Right hindlimb (tissue), 1 donor: ENCODE measurements at regions not wholly inside any gene's neighbourhood (a gene's known extent, or its start where the extent isn't known, plus 50 kb on each side); places are given as distances from the start of the nearest gene placed in this dataset.

Experiments
- DNase-seq: peaks from one replicate; pipeline ENCODE4 v3.0.0-alpha.2; 2018

DNA sequence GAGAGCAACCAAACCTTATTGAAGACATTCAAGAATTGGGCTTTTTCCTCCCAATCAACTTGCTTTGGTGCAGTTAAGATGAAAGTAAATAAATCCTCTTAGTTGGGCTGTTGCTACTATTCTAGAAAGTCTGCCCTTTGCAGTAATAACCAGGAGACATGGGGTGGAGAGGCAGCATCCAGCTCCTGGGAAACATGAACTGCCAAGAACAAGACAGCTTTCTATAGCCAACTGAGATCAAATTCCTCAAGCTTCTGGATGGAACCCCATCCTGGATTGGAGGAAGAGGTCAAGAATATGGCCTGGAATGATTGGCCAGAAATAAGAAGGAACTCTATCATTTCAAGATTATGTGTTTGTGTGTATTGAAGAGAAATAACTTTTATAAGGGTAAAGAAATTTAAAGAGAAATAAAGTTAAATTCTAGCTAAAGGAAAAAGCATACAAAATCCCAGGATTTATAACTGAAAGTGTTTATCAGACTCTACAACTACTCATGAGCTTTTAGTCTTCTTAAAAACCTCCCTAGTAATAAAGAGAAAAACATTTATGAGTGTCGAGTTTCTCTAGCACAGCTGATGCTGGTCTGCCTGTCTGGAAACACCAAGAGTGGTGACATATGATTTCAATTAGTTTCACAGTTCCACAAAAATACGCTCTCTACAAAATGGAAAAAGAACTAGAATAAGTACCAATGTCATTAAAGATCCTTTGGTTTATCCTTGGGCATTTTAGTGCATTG, 70.1 kb upstream of the COL1A2 start:
- DNase-seq = peak; percentile 51

- DNase-seq = no peak
Observed at GRCh38 chr7:94325122-94325475, 69.6 kb upstream of the COL1A2 start.

- no peak for DNase-seq
Observed at GRCh38 chr7:94330269-94331020, 64.2 kb upstream of the COL1A2 start.

GRCh38 chr7:94332571-94332970, 62.1 kb upstream of the COL1A2 start:
- no peak for DNase-seq

DNA sequence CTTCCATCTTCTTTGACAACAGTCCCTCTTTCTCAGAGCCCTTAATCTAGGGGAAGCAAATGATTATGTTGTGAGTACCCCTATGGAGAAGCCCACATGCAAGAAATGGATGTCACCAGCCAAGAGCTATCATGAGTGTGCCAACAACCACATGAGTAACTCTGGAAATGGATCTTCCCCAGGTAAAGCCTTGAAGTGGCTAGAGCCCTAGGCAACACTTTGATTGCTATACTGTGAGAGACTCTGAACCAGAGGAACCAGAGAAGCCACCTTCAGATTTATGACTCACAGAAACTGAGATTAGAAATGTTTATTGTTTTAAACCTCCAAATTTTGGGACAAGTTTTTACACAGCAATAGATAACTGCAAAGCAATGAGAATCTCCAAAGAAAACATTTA, 60.9 kb upstream of the COL1A2 start:
- DNase-seq = no peak

DNA sequence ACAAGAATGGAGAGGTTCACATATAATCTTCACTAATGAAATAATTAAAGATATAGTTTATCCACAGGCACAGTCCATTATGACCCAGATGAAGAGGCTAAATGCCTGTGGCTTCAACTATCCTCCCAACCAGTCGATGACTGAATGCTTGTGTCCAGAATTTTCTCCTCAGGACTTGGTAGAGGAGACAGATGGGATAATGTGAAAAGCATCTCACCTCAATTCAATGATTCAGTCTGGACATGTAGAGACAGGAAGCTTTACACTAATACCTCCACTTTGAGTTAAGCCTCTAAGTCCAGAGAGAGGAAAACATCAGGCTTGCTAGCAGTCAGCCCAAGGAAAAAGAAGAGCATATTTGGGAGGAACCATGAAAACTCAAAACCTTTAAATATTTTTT, 59.1 kb upstream of the COL1A2 start:
- no peak for DNase-seq

GRCh38 chr7:94336009-94336408, 58.7 kb upstream of the COL1A2 start:
- no peak for DNase-seq

DNA sequence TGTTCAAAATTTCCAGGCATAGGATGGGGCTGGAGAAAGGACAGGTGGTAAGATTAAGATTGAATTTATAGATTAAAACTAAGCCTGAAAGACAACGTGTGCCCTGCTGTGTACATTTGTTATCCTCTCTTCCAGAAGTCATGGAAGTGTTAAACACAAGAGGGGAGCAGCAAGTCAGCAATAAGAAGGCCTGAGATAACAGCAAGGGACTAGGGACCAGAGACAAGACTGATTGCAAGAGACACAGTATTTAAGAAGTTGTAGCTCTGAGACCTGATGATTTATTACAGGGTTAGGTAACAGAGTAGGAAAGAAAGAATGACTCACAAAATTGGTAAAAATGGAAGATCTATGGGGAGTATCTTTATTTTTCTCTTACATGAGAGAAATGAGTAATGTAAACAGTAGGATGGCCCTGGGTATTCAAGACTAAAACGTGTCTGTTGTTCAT, 55.7 kb upstream of the COL1A2 start:
- no peak for DNase-seq

- DNase-seq = no peak
Observed at GRCh38 chr7:94344826-94345225, 49.9 kb upstream of the COL1A2 start.
